ENCODE measurements at regions not wholly inside any gene's neighbourhood (a gene's known extent, or its start where the extent isn't known, plus 50 kb on each side); places are given as distances from the start of the nearest gene placed in this dataset.

GRCh38 chr2:120463527-120463926 lies 117.6 kb downstream of the INHBB start:
- H3K4me1 ChIP-seq (ENCODE audit: insufficient read depth, low read length), result no peaks in the 10 kb centered on the region
- H3K4me3 ChIP-seq (ENCODE audit: low read depth in 1 of 2, low read length in 2 of 2), result no peak overlapping the region
- no peak for TF ChIP-seq CTCF (IDR thresholded peaks at IDR 0.05; ENCODE audit: borderline replicate concordance, extremely low read depth, low read length, poor library complexity, severe bottlenecking)
- no peak for TF ChIP-seq EZH2 (IDR thresholded peaks at IDR 0.05; ENCODE audit: borderline replicate concordance, low read depth, low read length, severe bottlenecking)
- no peak overlapping the region for H3K4me2 ChIP-seq (ENCODE audit: insufficient read depth, low read length)
- no peaks in the 10 kb centered on the region for H3K9me3 ChIP-seq (ENCODE audit: insufficient read depth, low read length, severe bottlenecking)
- no peak overlapping the region for H3K27ac ChIP-seq (ENCODE audit: low read length)
- ATAC-seq (ENCODE audit: insufficient read depth, low read depth), result no peak
- no peak overlapping the region for H2AFZ ChIP-seq (ENCODE audit: low read depth, low read length)
- no peak for DNase-seq
- H4K20me1 ChIP-seq (ENCODE audit: insufficient read depth, low read length), result no peaks in the 10 kb centered on the region
- H3K79me2 ChIP-seq (ENCODE audit: insufficient read depth, low read length), result no peaks in the 10 kb centered on the region
- no peak overlapping the region for H3K9ac ChIP-seq (ENCODE audit: low read depth, low read length)
- H3K36me3 ChIP-seq (ENCODE audit: insufficient read depth, low read length), result no peaks in the 10 kb centered on the region
- H3K27me3 ChIP-seq (ENCODE audit: insufficient read depth, low read length, poor library complexity), result no peaks in the 10 kb centered on the region

GRCh38 chr2:120463996-120464395 lies 118.1 kb downstream of the INHBB start:
- Histone ChIP-seq H3K36me3 (ENCODE audit: insufficient read depth, low read length) (no peaks in the 10 kb centered on the region), H3K27me3 (ENCODE audit: insufficient read depth, low read length, poor library complexity) (no peaks in the 10 kb centered on the region), H3K27ac (ENCODE audit: low read length) (no peak overlapping the region), H3K4me2 (ENCODE audit: insufficient read depth, low read length) (no peak overlapping the region), H3K79me2 (ENCODE audit: insufficient read depth, low read length) (no peaks in the 10 kb centered on the region), H3K9ac (ENCODE audit: low read depth, low read length) (no peak overlapping the region), H3K9me3 (ENCODE audit: insufficient read depth, low read length, severe bottlenecking) (no peaks in the 10 kb centered on the region), H3K4me3 (ENCODE audit: low read depth in 1 of 2, low read length in 2 of 2) (no peak overlapping the region), H4K20me1 (ENCODE audit: insufficient read depth, low read length) (no peaks in the 10 kb centered on the region), H2AFZ (ENCODE audit: low read depth, low read length) (no peak overlapping the region), H3K4me1 (ENCODE audit: insufficient read depth, low read length) (no peaks in the 10 kb centered on the region)
- TF ChIP-seq CTCF (IDR thresholded peaks at IDR 0.05; ENCODE audit: borderline replicate concordance, extremely low read depth, low read length, poor library complexity, severe bottlenecking) (no peak), EZH2 (IDR thresholded peaks at IDR 0.05; ENCODE audit: borderline replicate concordance, low read depth, low read length, severe bottlenecking) (no peak)
- no peak for ATAC-seq (ENCODE audit: insufficient read depth, low read depth)
- no peak for DNase-seq

GRCh38 chr2:120464448-120464931 lies 118.6 kb downstream of the INHBB start:
- H3K9ac ChIP-seq (ENCODE audit: low read depth, low read length), result no peak overlapping the region
- no peak overlapping the region for H2AFZ ChIP-seq (ENCODE audit: low read depth, low read length)
- no peak for TF ChIP-seq EZH2 (IDR thresholded peaks at IDR 0.05; ENCODE audit: borderline replicate concordance, low read depth, low read length, severe bottlenecking)
- no peak for TF ChIP-seq CTCF (IDR thresholded peaks at IDR 0.05; ENCODE audit: borderline replicate concordance, extremely low read depth, low read length, poor library complexity, severe bottlenecking)
- ATAC-seq (ENCODE audit: insufficient read depth, low read depth), result no peak
- no peaks in the 10 kb centered on the region for H3K79me2 ChIP-seq (ENCODE audit: insufficient read depth, low read length)
- H3K27ac ChIP-seq (ENCODE audit: low read length), result no peak overlapping the region
- no peak for DNase-seq
- H3K27me3 ChIP-seq (ENCODE audit: insufficient read depth, low read length, poor library complexity), result no peaks in the 10 kb centered on the region
- H3K4me2 ChIP-seq (ENCODE audit: insufficient read depth, low read length), result no peak overlapping the region
- no peaks in the 10 kb centered on the region for H3K9me3 ChIP-seq (ENCODE audit: insufficient read depth, low read length, severe bottlenecking)
- H3K4me1 ChIP-seq (ENCODE audit: insufficient read depth, low read length), result no peaks in the 10 kb centered on the region
- no peaks in the 10 kb centered on the region for H3K36me3 ChIP-seq (ENCODE audit: insufficient read depth, low read length)
- H4K20me1 ChIP-seq (ENCODE audit: insufficient read depth, low read length), result no peaks in the 10 kb centered on the region
- H3K4me3 ChIP-seq (ENCODE audit: low read depth in 1 of 2, low read length in 2 of 2), result no peak overlapping the region
